ENCODE measurements at regions not wholly inside any gene's neighbourhood (a gene's known extent, or its start where the extent isn't known, plus 50 kb on each side); places are given as distances from the start of the nearest gene placed in this dataset.
"Not testable (repeated sequence)": the region's sequence is repeated elsewhere in the genome, so short reads cannot be mapped to it uniquely, and the experiment has no call there.

DNA sequence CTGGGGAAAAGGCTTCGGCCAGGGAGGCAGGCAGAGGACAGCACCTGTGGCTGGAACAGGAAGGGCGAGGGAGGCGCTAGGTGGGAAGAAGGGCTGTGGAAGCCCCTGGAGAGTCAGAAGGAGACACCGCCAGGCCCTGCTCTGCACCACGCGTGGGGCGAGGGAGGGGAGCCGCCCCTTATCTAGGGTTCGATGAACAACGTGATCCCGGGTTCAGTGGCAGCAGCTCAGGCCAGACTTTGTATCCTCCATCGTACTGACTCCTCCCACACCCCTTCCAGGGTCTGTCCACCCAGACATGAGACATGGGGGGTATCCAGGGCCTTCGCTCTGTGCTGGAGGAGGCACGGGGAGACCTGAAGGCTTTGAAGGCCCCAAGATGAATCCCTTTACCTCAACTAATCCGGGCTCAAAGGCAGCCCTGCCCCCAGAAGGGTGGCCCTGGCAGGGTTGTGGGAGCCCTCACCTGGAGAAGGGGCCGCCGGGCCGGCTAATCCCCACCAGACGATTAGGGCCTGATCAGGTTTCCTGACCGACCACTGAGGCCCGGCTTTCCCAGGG is 110.8 kb downstream of the PDGFA start:
- Histone ChIP-seq H3K27ac (no peak overlapping the region), H3K36me3 (replicated peaks in 1 of 2) (no peaks in the 10 kb centered on the region), H3K9me3 (replicated peaks in 1 of 3) (no peaks in the 10 kb centered on the region), H3K27me3 (peaks cover 2% of the 10 kb centered on the region), H3K4me3 (no peak overlapping the region), H3K4me1 (replicated peaks in 1 of 2) (no peaks in the 10 kb centered on the region)
- DNase-seq, result no peak
- intact Hi-C loops (cut with DNase I), result no loop called here
- WGBS, 4 donors, result 65 to 84% (median 80%) methylated on average over 11 to 21 of the region's 21 CpGs
- no peak for TF ChIP-seq POLR2A (IDR thresholded peaks at IDR 0.05)
- TF ChIP-seq, protein P1, sequence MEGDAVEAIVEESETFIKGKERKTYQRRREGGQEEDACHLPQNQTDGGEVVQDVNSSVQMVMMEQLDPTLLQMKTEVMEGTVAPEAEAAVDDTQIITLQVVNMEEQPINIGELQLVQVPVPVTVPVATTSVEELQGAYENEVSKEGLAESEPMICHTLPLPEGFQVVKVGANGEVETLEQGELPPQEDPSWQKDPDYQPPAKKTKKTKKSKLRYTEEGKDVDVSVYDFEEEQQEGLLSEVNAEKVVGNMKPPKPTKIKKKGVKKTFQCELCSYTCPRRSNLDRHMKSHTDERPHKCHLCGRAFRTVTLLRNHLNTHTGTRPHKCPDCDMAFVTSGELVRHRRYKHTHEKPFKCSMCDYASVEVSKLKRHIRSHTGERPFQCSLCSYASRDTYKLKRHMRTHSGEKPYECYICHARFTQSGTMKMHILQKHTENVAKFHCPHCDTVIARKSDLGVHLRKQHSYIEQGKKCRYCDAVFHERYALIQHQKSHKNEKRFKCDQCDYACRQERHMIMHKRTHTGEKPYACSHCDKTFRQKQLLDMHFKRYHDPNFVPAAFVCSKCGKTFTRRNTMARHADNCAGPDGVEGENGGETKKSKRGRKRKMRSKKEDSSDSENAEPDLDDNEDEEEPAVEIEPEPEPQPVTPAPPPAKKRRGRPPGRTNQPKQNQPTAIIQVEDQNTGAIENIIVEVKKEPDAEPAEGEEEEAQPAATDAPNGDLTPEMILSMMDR (IDR thresholded peaks at IDR 0.05), result no peak

DNA sequence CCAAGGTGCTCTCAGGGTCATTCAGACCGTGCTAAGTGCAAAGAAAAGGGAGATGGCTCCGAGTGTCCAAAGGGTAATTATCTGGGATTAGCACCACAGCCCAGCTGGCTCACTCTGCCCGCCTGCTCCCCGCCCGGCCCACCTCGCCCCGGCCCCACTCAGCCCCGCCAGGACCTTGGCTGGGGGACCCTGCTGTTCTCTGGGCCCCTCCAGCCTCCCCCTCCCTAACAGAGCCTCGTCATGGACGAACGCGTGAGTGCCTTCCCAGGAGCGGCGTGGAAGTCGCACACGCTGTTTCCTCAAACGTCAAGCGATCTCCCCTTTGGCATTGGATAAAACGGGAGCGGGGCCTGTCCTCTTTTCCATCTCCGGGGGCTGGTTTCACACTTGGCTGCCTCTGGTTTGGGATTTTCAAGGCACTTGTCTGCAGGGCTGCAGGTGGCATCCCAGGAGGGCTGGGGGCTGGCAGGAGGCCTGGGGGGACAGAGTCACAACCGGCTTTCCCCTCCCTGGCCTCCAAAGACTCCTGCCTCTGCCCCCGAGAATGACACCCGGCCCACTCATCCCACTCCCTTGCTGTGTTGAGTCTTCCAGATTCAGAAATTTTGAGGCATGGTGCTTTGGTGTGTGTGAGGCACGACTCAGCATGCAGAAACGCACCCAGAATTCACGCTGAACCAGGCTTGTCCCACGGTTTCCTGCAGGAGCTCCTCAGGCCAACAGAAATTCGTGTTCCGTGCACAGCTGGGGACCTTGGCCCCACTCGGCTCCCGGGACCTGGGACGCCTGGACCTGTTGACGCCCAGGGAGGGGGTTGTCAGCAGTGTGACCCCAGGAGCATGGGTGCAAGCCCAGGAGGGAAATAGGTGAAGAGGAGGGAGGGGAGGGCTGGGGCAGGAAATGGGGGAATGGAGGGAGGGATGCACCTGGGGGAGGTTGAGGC is 110.0 kb downstream of the PDGFA start:
- Histone ChIP-seq H3K4me3 (no peak overlapping the region), H3K36me3 (replicated peaks in 1 of 2) (no peaks in the 10 kb centered on the region), H3K4me1 (replicated peaks in 1 of 2) (no peaks in the 10 kb centered on the region), H3K27me3 (peaks cover 2% of the 10 kb centered on the region), H3K9me3 (replicated peaks in 1 of 3) (no peaks in the 10 kb centered on the region), H3K27ac (no peak overlapping the region)
- no peak for DNase-seq
- 46 to 68% (median 53%) methylated on average over 23 to 34 of the region's 34 CpGs for WGBS, 4 donors
- TF ChIP-seq, protein P1 (IDR thresholded peaks at IDR 0.05), result no peak
- TF ChIP-seq POLR2A (IDR thresholded peaks at IDR 0.05), result no peak
- intact Hi-C loops (cut with DNase I), result no loop called here

DNA sequence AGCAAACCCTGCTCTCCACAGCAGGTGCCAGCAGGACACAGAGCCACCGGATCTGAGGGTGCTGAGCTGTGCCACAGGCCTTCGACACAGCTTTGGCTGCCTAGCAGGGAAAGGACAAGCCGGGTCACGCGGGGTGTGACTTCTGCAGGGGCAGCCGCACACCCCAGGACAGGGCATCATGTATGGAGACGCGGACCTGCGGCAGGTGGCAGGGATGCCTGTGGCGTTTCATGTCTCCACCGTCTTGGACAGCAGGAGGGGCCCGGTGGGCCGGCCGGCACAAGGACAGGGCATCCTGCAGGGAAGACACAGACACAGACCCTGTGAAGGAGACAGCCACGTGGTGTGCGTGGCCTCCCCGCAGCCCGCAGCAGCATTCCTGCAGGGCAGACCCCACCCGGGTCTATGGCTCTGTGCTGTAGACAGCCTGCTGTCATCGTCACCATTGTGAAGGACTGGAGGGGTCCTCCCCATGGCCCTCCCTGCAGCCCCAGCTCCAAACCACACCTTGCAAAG is 109.2 kb downstream of the PDGFA start:
- Histone ChIP-seq H3K27me3 (peaks cover 1% of the 10 kb centered on the region), H3K4me3 (no peak overlapping the region), H3K4me1 (replicated peaks in 1 of 2) (no peaks in the 10 kb centered on the region), H3K27ac (no peak overlapping the region), H3K9me3 (replicated peaks in 1 of 3) (no peaks in the 10 kb centered on the region), H3K36me3 (replicated peaks in 1 of 2) (no peaks in the 10 kb centered on the region)
- 70 to 86% (median 81%) methylated on average over 20 of the region's 20 CpGs; no CpG with 5 or more reads in 1 of the 4 donors for WGBS, 4 donors
- peak in 1 of 7 donors; percentile 8 for DNase-seq
- intact Hi-C loops (cut with DNase I), result no loop called here
- no peak for TF ChIP-seq POLR2A (IDR thresholded peaks at IDR 0.05)
- TF ChIP-seq, protein P1 (IDR thresholded peaks at IDR 0.05), result no peak

DNA sequence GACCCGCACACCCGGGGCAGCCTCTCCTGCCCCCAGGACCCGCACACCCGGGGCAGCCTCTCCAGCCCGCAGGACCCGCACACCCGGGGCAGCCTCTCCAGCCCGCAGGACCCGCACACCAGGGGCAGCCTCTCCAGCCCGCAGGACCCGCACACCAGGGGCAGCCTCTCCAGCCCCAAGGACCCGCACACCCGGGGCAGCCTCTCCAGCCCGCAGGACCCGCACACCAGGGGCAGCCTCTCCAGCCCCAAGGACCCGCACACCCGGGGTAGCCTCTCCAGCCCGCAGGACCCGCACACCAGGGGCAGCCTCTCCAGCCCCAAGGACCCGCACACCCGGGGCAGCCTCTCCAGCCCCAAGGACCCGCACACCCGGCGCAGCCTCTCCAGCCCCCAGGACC is 108.5 kb downstream of the PDGFA start:
- DNase-seq; intact Hi-C loops (cut with DNase I): not testable (repeated sequence)

More for the DNA sequence above, 108.5 kb downstream of the PDGFA start:
- 86 to 95% (median 88%) methylated on average over 4 to 20 of the region's 24 CpGs; no CpG with 5 or more reads in 1 of the 4 donors for WGBS, 4 donors
- not testable (repeated sequence) for H3K27ac ChIP-seq; H3K4me3 ChIP-seq; H3K36me3 ChIP-seq (replicated peaks in 1 of 2); H3K27me3 ChIP-seq; H3K4me1 ChIP-seq (replicated peaks in 1 of 2); H3K9me3 ChIP-seq (replicated peaks in 1 of 3)

Data from adrenal gland (tissue), 9 donors.